Stimulated activated naive B cell treated with anti-CD40 and anti-IgM and Interleukin-4, amounts not matched to agents 10 μg/mL and 1 μg/mL and 100 μg/mL, for 72 hours (primary cell): ENCODE measurements at regions not wholly inside any gene's neighbourhood (a gene's known extent, or its start where the extent isn't known, plus 50 kb on each side); places are given as distances from the start of the nearest gene placed in this dataset.
"Not testable (repeated sequence)": the region's sequence is repeated elsewhere in the genome, so short reads cannot be mapped to it uniquely, and the experiment has no call there.

Experiments
- ATAC-seq, 2 donors: fragments of 150-1000 bp; cut with Tn5 transposase; replicated peaks; 2 replicates each; pipeline ENCODE4 v1.10.0; 2021; ENCODE audit warnings: moderate library complexity in 1 of 2
- DNase-seq: peaks from one replicate; pipeline ENCODE4 v3.0.0; 2021
- H3K27ac Mint-ChIP-seq: one replicate; pipeline ENCODE4 v1.8.0; 2022; ENCODE audit warnings: mild to moderate bottlenecking, mixed read lengths
- H3K27me3 Mint-ChIP-seq, 2 donors: one replicate each; pipeline ENCODE4 v1.8.0; 2022; ENCODE audit warnings: mixed read lengths in 2 of 2
- H3K36me3 Mint-ChIP-seq, 2 donors: one replicate each; pipeline ENCODE4 v1.8.0; 2022; ENCODE audit warnings: mixed read lengths in 2 of 2, mild to moderate bottlenecking in 1 of 2
- H3K4me1 Mint-ChIP-seq, 2 donors: one replicate each; pipeline ENCODE4 v1.8.0; 2022; ENCODE audit warnings: mixed read lengths in 2 of 2, mild to moderate bottlenecking in 1 of 2
- H3K4me3 Mint-ChIP-seq, 2 donors: one replicate each; pipeline ENCODE4 v1.8.0; 2022; ENCODE audit warnings: mild to moderate bottlenecking in 2 of 2, mixed read lengths in 2 of 2, moderate library complexity in 1 of 2
- H3K9me3 Mint-ChIP-seq, 2 donors: one replicate each; pipeline ENCODE4 v1.8.0; 2022; ENCODE audit warnings: mixed read lengths in 2 of 2, mild to moderate bottlenecking in 1 of 2

DNA sequence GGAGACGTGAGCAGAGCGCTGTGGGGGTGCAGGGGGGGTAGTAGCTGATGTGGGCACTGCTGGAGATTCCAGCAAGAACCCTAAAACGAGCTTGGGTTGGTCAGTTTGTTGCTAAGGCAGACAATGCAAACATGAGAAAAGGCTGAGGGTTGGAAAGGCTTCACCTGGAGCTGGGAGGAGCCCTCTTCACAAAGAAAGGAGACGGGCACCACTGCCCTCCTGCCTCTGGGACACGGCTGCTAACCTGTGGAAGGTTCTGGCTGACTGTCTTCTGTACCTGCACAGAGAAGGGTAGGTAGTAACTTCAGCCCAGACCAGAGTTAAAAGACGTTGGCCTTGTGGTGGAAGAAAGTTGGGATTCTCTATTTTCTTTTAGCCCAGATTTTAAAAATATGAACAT lies 108.7 kb downstream of the SUCLA2 start:
- DNase-seq (no peak), ATAC-seq (no peak)
- no peak overlapping the region for H3K27ac Mint-ChIP-seq
- H3K27me3 Mint-ChIP-seq, result no peaks in the 10 kb centered on the region
- no peaks in the 10 kb centered on the region for H3K4me1 Mint-ChIP-seq
- no peak overlapping the region for H3K4me3 Mint-ChIP-seq
- peaks cover 0 to 1% of the 10 kb centered on the region in 2 donors for H3K9me3 Mint-ChIP-seq
- peaks cover 0 to under 1% of the 10 kb centered on the region in 2 donors for H3K36me3 Mint-ChIP-seq

- H3K4me1 Mint-ChIP-seq, result peaks cover 2 to 6% of the 10 kb centered on the region in 2 donors
- peaks cover 0 to 1% of the 10 kb centered on the region in 2 donors for H3K9me3 Mint-ChIP-seq
- H3K36me3 Mint-ChIP-seq, result no peaks in the 10 kb centered on the region
- H3K27me3 Mint-ChIP-seq, result no peaks in the 10 kb centered on the region
- ATAC-seq (no peak), DNase-seq (no peak)
- H3K27ac Mint-ChIP-seq, result no peak overlapping the region
- no peak overlapping the region for H3K4me3 Mint-ChIP-seq
Observed at GRCh38 chr13:47890146-47890814, 110.8 kb downstream of the SUCLA2 start.

- H3K27ac Mint-ChIP-seq, result no peak overlapping the region
Observed at GRCh38 chr13:47886314-47886713, 114.8 kb downstream of the SUCLA2 start.

GRCh38 chr13:47875201-47875600 lies 125.9 kb downstream of the SUCLA2 start:
- Mint-ChIP-seq H3K36me3 (peaks cover 12 to 15% of the 10 kb centered on the region in 2 donors), H3K4me3 (no peak overlapping the region), H3K27me3 (no peaks in the 10 kb centered on the region), H3K4me1 (peaks cover 0 to 5% of the 10 kb centered on the region in 2 donors), H3K27ac (no peak overlapping the region), H3K9me3 (peaks cover 12 to 15% of the 10 kb centered on the region in 2 donors)
- DNase-seq, result no peak
- peak; percentile 85 for ATAC-seq

More at GRCh38 chr13:47886314-47886713, 114.8 kb downstream of the SUCLA2 start:
- H3K4me1 Mint-ChIP-seq, result peaks cover 3 to 8% of the 10 kb centered on the region in 2 donors
- ATAC-seq, result no peak
- no peak overlapping the region for H3K4me3 Mint-ChIP-seq
- H3K9me3 Mint-ChIP-seq, result peaks cover 0 to 1% of the 10 kb centered on the region in 2 donors
- H3K36me3 Mint-ChIP-seq, result peaks cover 5% of the 10 kb centered on the region in 2 donors
- H3K27me3 Mint-ChIP-seq, result no peaks in the 10 kb centered on the region
- no peak for DNase-seq

DNA sequence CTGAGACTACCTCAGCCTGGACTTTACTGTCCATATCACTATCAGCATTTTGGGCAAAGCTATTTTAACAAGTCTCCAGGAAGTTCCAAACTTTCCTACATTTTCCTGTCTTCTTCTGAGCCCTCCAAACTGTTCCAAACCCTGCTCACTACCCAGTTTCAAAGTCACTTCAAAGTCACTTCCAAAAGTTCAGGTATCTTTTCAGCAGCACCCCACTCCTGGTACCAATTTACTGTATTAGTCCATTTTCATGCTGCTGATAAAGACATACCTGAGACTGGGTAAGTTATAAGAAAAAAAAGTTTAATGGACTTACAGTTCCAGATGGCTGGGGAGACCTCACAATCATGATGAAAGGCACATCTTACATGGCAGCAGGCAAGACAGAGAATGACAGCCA lies 127.1 kb downstream of the SUCLA2 start:
- H3K4me1 Mint-ChIP-seq, H3K27me3 Mint-ChIP-seq, H3K27ac Mint-ChIP-seq: not testable (repeated sequence)

DNA sequence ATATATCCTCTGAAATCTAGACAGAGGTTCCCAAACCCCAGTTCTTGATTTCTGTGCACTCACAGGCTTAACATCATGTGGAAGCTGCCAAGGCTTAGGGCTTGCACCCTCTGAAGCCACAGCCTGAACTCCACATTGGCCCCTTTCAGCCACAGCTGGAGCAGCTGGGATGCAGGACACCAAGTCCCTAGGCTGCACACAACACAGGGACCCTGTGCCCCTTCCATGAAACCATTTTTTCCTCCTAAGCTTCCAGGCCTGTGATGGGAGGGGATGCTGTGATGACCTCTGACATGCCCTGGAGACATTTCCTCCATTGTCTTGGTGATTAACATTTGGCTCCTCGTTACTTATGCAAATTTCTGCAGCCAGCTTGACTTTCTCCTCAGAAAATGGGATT lies 127.8 kb downstream of the SUCLA2 start:
- Mint-ChIP-seq H3K9me3 (peaks cover 12 to 15% of the 10 kb centered on the region in 2 donors), H3K36me3 (peaks cover 12 to 15% of the 10 kb centered on the region in 2 donors)
- not testable (repeated sequence) for H3K27me3 Mint-ChIP-seq, H3K4me3 Mint-ChIP-seq, DNase-seq, H3K4me1 Mint-ChIP-seq, H3K27ac Mint-ChIP-seq, ATAC-seq

More for the DNA sequence above, 127.1 kb downstream of the SUCLA2 start:
- DNase-seq, H3K4me3 Mint-ChIP-seq, ATAC-seq: not testable (repeated sequence)
- peaks cover 12 to 15% of the 10 kb centered on the region in 2 donors for H3K9me3 Mint-ChIP-seq
- H3K36me3 Mint-ChIP-seq, result peaks cover 12 to 15% of the 10 kb centered on the region in 2 donors

- DNase-seq (no peak), ATAC-seq (no peak)
- no peak overlapping the region for H3K27ac Mint-ChIP-seq
- no peak overlapping the region for H3K4me3 Mint-ChIP-seq
- H3K36me3 Mint-ChIP-seq, result peaks cover 7 to 11% of the 10 kb centered on the region in 2 donors
- peaks cover 7 to 11% of the 10 kb centered on the region in 2 donors for H3K9me3 Mint-ChIP-seq
- peaks cover 4 to 6% of the 10 kb centered on the region in 2 donors for H3K4me1 Mint-ChIP-seq
- H3K27me3 Mint-ChIP-seq, result no peaks in the 10 kb centered on the region
Observed at GRCh38 chr13:47869776-47870175, 131.3 kb downstream of the SUCLA2 start.

DNA sequence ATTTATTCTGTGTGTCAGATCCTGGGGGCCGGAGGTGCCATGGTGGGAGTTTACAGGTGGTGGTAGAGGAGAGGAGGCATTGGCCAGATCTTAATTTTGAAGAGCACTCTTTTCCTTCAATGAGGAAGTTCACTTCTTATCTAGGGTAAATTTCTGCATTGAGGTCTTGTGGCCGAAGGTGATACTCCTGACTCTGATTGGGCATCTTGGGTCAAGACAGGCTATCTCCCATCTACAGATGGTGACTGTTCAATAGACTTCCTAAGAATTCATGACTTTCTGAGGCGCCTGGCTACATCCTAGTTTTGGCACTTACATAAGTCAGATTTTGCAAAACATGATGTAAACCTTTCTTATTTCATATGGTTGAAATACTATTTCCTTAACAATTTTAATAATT lies 135.2 kb downstream of the SUCLA2 start:
- ATAC-seq (no peak), DNase-seq (no peak)
- H3K36me3 Mint-ChIP-seq, result no peaks in the 10 kb centered on the region
- H3K9me3 Mint-ChIP-seq, result peaks cover 4 to 5% of the 10 kb centered on the region in 2 donors
- H3K27me3 Mint-ChIP-seq, result peaks cover 0 to 9% of the 10 kb centered on the region in 2 donors
- H3K4me1 Mint-ChIP-seq, result peaks cover 4 to 6% of the 10 kb centered on the region in 2 donors
- no peak overlapping the region for H3K4me3 Mint-ChIP-seq
- H3K27ac Mint-ChIP-seq, result no peak overlapping the region

GRCh38 chr13:47862841-47863240 lies 138.2 kb downstream of the SUCLA2 start:
- DNase-seq, result no peak
- H3K27me3 Mint-ChIP-seq, result peaks cover 8 to 14% of the 10 kb centered on the region in 2 donors
- no peak for ATAC-seq
- peaks cover 4 to 5% of the 10 kb centered on the region in 2 donors for H3K9me3 Mint-ChIP-seq
- no peak overlapping the region for H3K27ac Mint-ChIP-seq
- no peak overlapping the region for H3K4me3 Mint-ChIP-seq
- H3K36me3 Mint-ChIP-seq, result no peaks in the 10 kb centered on the region
- H3K4me1 Mint-ChIP-seq, result peaks cover 4 to 6% of the 10 kb centered on the region in 2 donors

- Mint-ChIP-seq H3K4me3 (no peak overlapping the region), H3K27me3 (peaks cover 8 to 14% of the 10 kb centered on the region in 2 donors), H3K36me3 (no peaks in the 10 kb centered on the region), H3K9me3 (peaks cover 4 to 5% of the 10 kb centered on the region in 2 donors), H3K27ac (no peak overlapping the region), H3K4me1 (no peaks in the 10 kb centered on the region)
- no peak for DNase-seq
- no peak for ATAC-seq
Observed at GRCh38 chr13:47859165-47859564, 141.9 kb downstream of the SUCLA2 start.

DNA sequence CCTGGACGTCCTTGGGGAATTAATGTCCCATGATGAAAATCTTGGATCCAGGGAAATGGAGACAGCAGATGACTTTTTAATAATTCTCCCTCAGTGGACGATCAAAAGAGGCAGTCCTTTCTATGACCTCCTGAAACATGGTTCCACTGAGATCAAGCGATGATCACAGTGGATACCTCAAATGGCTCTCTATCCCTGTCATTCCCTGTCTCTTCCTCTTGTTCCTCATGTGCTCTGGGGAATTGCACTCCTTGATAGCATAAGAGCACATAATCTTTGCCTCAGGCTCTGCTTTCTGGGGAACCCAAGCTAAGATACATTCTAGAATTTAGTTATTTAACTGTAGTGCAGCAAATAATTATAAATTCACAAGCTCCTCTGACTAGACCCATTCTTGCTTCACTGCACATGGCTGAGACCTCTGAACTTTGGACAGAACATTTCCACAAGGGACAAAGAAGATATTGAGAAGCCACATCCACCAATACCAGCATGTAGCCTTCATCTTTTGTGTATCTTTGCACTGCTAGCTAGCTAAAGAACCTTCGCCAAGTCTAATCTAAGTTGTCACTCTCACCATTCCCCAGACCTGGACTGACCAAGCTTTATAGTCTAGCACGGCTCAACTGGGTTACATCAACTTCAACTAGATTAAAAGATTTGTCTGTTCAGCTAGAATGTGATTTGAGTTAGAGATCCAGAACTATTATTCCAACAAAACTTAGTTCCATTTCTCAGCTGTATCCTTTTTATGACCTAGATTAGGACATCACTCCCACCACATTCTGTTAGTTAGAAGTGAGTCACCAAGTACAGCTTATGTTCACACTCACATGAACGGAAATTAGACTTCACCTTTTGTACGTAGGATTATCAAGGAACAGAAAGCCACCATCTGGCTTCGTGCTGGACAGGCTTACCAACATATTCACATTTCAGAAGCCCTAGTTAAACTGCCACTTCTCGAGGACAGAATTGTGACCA lies 142.7 kb downstream of the SUCLA2 start:
- no peak overlapping the region for H3K4me3 Mint-ChIP-seq
- no peaks in the 10 kb centered on the region for H3K36me3 Mint-ChIP-seq
- H3K27ac Mint-ChIP-seq, result no peak overlapping the region
- H3K9me3 Mint-ChIP-seq, result peaks cover 4% of the 10 kb centered on the region in 2 donors
- H3K4me1 Mint-ChIP-seq, result no peaks in the 10 kb centered on the region
- DNase-seq (no peak), ATAC-seq (no peak)
- peaks cover 8 to 14% of the 10 kb centered on the region in 2 donors for H3K27me3 Mint-ChIP-seq

DNA sequence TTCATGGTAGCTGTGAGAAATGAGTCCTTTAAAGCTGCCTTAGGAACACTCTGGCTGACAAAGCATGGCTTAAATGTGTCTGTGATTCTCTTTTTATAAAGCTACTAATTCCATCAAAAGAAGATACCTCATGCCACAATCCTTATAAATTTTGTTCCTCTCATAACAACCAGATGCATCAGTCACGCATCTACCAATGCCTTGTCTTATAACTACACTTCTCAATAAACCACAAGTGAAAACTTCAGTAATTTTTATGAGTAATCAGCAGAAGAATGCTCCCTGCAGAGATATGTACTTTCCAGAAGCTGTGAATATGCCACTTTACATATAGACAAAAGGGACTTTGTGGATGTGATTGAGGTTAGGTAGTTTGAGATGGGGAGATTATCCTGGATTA lies 147.8 kb downstream of the SUCLA2 start:
- no peak for ATAC-seq
- peaks cover 0 to 8% of the 10 kb centered on the region in 2 donors for H3K27me3 Mint-ChIP-seq
- H3K4me3 Mint-ChIP-seq, result no peak overlapping the region

DNA sequence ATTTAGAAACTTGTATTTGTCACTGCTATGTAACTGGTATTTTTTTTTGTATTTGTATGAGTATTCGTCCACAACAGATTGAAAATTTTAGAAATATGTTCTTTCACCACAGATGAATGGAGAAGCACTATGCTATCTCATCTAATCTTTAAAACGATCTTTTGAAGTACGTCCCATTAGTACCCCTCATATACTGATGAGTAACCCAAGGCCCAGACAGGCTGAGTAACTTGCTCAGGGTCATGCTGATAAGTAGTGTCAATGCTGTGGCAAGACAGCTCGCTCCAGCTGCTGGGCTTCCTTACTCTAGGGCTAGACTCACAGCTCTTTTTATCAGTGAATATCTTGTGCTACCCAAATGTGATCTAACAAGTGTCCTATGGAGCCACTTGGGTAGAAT lies 154.2 kb downstream of the SUCLA2 start:
- Mint-ChIP-seq H3K4me1 (no peaks in the 10 kb centered on the region), H3K27ac (no peak overlapping the region), H3K4me3 (no peak overlapping the region), H3K27me3 (peaks cover 0 to 4% of the 10 kb centered on the region in 2 donors), H3K36me3 (peaks cover 0 to 4% of the 10 kb centered on the region in 2 donors), H3K9me3 (peaks cover 2 to 9% of the 10 kb centered on the region in 2 donors)
- no peak for ATAC-seq
- no peak for DNase-seq

More for the DNA sequence above, 147.8 kb downstream of the SUCLA2 start:
- H3K9me3 Mint-ChIP-seq, result peaks cover 2 to 9% of the 10 kb centered on the region in 2 donors
- DNase-seq, result no peak
- H3K27ac Mint-ChIP-seq, result no peak overlapping the region
- H3K4me1 Mint-ChIP-seq, result no peaks in the 10 kb centered on the region
- H3K36me3 Mint-ChIP-seq, result peaks cover 0 to 4% of the 10 kb centered on the region in 2 donors

- no peak overlapping the region for H3K4me3 Mint-ChIP-seq
- ATAC-seq, result no peak
- H3K36me3 Mint-ChIP-seq, result peaks cover 0 to 4% of the 10 kb centered on the region in 2 donors
- no peak for DNase-seq
- H3K4me1 Mint-ChIP-seq, result no peaks in the 10 kb centered on the region
- H3K27ac Mint-ChIP-seq, result no peak overlapping the region
- peaks cover 0 to 4% of the 10 kb centered on the region in 2 donors for H3K27me3 Mint-ChIP-seq
- H3K9me3 Mint-ChIP-seq, result peaks cover 2 to 9% of the 10 kb centered on the region in 2 donors
Observed at GRCh38 chr13:47845981-47846380, 155.1 kb downstream of the SUCLA2 start.
